ENCODE measurements at regions not wholly inside any gene's neighbourhood (a gene's known extent, or its start where the extent isn't known, plus 50 kb on each side); places are given as distances from the start of the nearest gene placed in this dataset.

DNA sequence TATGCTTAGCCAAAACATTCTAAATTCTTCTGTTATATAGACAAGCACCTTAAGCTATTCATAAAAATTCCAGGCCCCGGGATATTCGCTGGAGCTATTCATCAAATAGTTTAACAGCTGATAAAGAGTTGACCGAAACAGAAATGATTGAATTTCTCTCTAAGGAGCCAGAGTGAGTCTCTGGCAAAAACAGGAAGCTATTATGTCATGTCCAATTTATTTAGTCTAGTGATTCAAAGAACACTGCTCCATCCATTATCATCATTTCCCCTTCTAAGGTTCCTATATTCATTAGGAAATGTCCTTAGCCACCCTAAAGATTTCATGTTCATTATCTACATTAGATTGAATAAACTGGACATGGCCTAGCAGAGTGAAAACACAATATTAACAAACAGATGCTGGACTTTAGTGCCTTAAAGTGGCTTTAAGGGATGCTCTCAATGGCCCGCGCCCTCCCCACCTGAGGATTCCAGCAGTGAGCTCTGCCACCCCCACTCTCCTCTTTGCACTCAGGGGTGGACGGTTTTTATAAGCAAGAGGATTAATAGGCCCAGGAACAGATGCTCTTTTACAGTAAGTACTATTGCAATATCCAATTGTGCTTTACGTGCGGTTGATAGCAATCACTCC lies 122.1 kb upstream of the RGS1 start:
- Histone ChIP-seq H3K27me3 (ENCODE audit: control insufficient read depth in 2 of 2, insufficient read depth in 2 of 2, low read length in 2 of 2) (no peaks in the 10 kb centered on the region), H4K20me1 (ENCODE audit: insufficient read depth, low read length) (no peaks in the 10 kb centered on the region), H3K9me3 (replicated peaks in 1 of 2; ENCODE audit: control insufficient read depth in 1 of 2, insufficient read depth in 1 of 2, low read length in 2 of 2) (no peaks in the 10 kb centered on the region), H3K79me2 (ENCODE audit: insufficient read depth, low read length) (no peaks in the 10 kb centered on the region), H3K36me3 (replicated peaks in 1 of 2; ENCODE audit: control insufficient read depth in 1 of 2, insufficient read depth in 2 of 2, low read length in 2 of 2) (no peaks in the 10 kb centered on the region), H3K27ac (ENCODE audit: low read depth in 1 of 2, low read length in 2 of 2) (no peak overlapping the region), H2AFZ (ENCODE audit: insufficient read depth, low read depth, low read length, poor library complexity, severe bottlenecking) (no peak overlapping the region), H3K9ac (ENCODE audit: insufficient read depth, low read length, poor library complexity, severe bottlenecking) (no peak overlapping the region), H3K4me1 (ENCODE audit: control insufficient read depth in 1 of 2, insufficient read depth in 2 of 2, low read length in 2 of 2) (no peaks in the 10 kb centered on the region), H3K4me2 (replicated peaks; ENCODE audit: extremely low read depth, low read length, poor library complexity, severe bottlenecking) (no peak overlapping the region), H3K4me3 (replicated peaks in 1 of 3; ENCODE audit: low read depth in 2 of 3, low read length in 3 of 3) (no peak overlapping the region)
- intact Hi-C loops (cut with micrococcal nuclease), result no loop called here
- Mint-ChIP-seq H3K4me3 (no peak overlapping the region), H3K27ac (no peak overlapping the region), H3K9me3 (no peaks in the 10 kb centered on the region), H3K27me3 (ENCODE audit: low read depth in 3 of 3) (peaks cover 0 to 1% (median 0%) of the 10 kb centered on the region in 3 donors), H3K4me1 (no peaks in the 10 kb centered on the region), H3K36me3 (no peaks in the 10 kb centered on the region)
- DNase-seq, result no peak
- TF ChIP-seq, protein P1, sequence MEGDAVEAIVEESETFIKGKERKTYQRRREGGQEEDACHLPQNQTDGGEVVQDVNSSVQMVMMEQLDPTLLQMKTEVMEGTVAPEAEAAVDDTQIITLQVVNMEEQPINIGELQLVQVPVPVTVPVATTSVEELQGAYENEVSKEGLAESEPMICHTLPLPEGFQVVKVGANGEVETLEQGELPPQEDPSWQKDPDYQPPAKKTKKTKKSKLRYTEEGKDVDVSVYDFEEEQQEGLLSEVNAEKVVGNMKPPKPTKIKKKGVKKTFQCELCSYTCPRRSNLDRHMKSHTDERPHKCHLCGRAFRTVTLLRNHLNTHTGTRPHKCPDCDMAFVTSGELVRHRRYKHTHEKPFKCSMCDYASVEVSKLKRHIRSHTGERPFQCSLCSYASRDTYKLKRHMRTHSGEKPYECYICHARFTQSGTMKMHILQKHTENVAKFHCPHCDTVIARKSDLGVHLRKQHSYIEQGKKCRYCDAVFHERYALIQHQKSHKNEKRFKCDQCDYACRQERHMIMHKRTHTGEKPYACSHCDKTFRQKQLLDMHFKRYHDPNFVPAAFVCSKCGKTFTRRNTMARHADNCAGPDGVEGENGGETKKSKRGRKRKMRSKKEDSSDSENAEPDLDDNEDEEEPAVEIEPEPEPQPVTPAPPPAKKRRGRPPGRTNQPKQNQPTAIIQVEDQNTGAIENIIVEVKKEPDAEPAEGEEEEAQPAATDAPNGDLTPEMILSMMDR (IDR thresholded peaks at IDR 0.05), result no peak
- 93% methylated on average over 2 of the region's 8 CpGs for WGBS (ENCODE audit: insufficient coverage)

GRCh38 chr1:192459467-192459866 lies 116.1 kb upstream of the RGS1 start:
- H3K27me3 Mint-ChIP-seq (ENCODE audit: low read depth in 3 of 3), result peaks cover 0 to 4% (median 3%) of the 10 kb centered on the region in 3 donors
- no peaks in the 10 kb centered on the region for H3K9me3 Mint-ChIP-seq
- H3K36me3 Mint-ChIP-seq, result no peaks in the 10 kb centered on the region
- no peak overlapping the region for H3K9ac ChIP-seq (ENCODE audit: insufficient read depth, low read length, poor library complexity, severe bottlenecking)
- H3K9me3 ChIP-seq (replicated peaks in 1 of 2; ENCODE audit: control insufficient read depth in 1 of 2, insufficient read depth in 1 of 2, low read length in 2 of 2), result no peaks in the 10 kb centered on the region
- no peaks in the 10 kb centered on the region for H3K4me1 Mint-ChIP-seq
- TF ChIP-seq, protein P1 (IDR thresholded peaks at IDR 0.05), result no peak
- no peaks in the 10 kb centered on the region for H4K20me1 ChIP-seq (ENCODE audit: insufficient read depth, low read length)
- no peaks in the 10 kb centered on the region for H3K27me3 ChIP-seq (ENCODE audit: control insufficient read depth in 2 of 2, insufficient read depth in 2 of 2, low read length in 2 of 2)
- intact Hi-C loops (cut with micrococcal nuclease), result no loop called here
- no peak overlapping the region for H3K4me2 ChIP-seq (replicated peaks; ENCODE audit: extremely low read depth, low read length, poor library complexity, severe bottlenecking)
- no peak overlapping the region for H2AFZ ChIP-seq (ENCODE audit: insufficient read depth, low read depth, low read length, poor library complexity, severe bottlenecking)
- no peaks in the 10 kb centered on the region for H3K79me2 ChIP-seq (ENCODE audit: insufficient read depth, low read length)
- no peak overlapping the region for H3K27ac ChIP-seq (ENCODE audit: low read depth in 1 of 2, low read length in 2 of 2)
- no peak overlapping the region for H3K27ac Mint-ChIP-seq
- no peaks in the 10 kb centered on the region for H3K36me3 ChIP-seq (replicated peaks in 1 of 2; ENCODE audit: control insufficient read depth in 1 of 2, insufficient read depth in 2 of 2, low read length in 2 of 2)
- H3K4me1 ChIP-seq (ENCODE audit: control insufficient read depth in 1 of 2, insufficient read depth in 2 of 2, low read length in 2 of 2), result no peaks in the 10 kb centered on the region
- H3K4me3 Mint-ChIP-seq, result no peak overlapping the region
- no peak overlapping the region for H3K4me3 ChIP-seq (replicated peaks in 1 of 3; ENCODE audit: low read depth in 2 of 3, low read length in 3 of 3)
- no peak for DNase-seq

Measured in CD14-positive monocyte (primary cell).